Activated T-cell treated with anti-CD3 and anti-CD28 coated beads, Interleukin-2, amount 50 U/mL, for 24 hours (primary cell): ENCODE measurements at regions not wholly inside any gene's neighbourhood (a gene's known extent, or its start where the extent isn't known, plus 50 kb on each side); places are given as distances from the start of the nearest gene placed in this dataset.
A peak's percentile ranks its signal among the peaks of the same experiment; 100 is the strongest.

Source experiments
- DNase-seq: peaks from one replicate; pipeline ENCODE4 v3.0.0-alpha.2; 2020
- H3K27ac Mint-ChIP-seq: 2 replicates; pipeline ENCODE4 v1.8.0; 2020; ENCODE audit warnings: mild to moderate bottlenecking, mixed read lengths
- H3K27me3 Mint-ChIP-seq: 2 replicates; pipeline ENCODE4 v1.8.0; 2020; ENCODE audit warnings: mixed read lengths
- H3K36me3 Mint-ChIP-seq: 2 replicates; pipeline ENCODE4 v1.8.0; 2020; ENCODE audit warnings: low read depth, mixed read lengths
- H3K4me1 Mint-ChIP-seq: 2 replicates; pipeline ENCODE4 v1.8.0; 2020; ENCODE audit warnings: low read depth, mixed read lengths
- H3K4me3 Mint-ChIP-seq: 2 replicates; pipeline ENCODE4 v1.8.0; 2020; ENCODE audit warnings: mild to moderate bottlenecking, moderate library complexity, mixed read lengths
- H3K9me3 Mint-ChIP-seq: 2 replicates; pipeline ENCODE4 v1.8.0; 2020; ENCODE audit warnings: mixed read lengths

DNA sequence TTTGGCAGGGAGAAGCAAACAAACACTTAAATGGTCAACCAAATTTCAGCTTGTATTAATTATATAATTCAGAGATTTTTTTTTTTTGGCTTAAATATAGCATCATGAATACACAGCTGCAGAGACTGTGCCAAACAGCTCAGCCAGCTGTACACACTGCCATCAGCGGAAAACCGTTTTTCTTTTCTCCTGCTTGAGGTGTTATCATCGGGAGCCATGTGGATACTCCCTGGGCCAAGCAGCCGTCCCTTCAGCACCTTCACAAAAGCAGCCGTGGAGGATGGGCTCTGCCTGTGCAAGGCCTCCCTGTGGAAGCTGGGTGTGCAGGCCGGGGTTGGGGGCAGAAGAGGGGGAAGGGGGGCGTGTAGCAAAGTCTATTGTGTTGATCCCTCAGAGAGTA is 85.0 kb downstream of the NUF2 start:
- peaks cover 25% of the 10 kb centered on the region for H3K27me3 Mint-ChIP-seq
- DNase-seq, result no peak
- no peaks in the 10 kb centered on the region for H3K36me3 Mint-ChIP-seq
- no peak overlapping the region for H3K27ac Mint-ChIP-seq
- H3K4me1 Mint-ChIP-seq, result no peaks in the 10 kb centered on the region
- no peaks in the 10 kb centered on the region for H3K9me3 Mint-ChIP-seq
- no peak overlapping the region for H3K4me3 Mint-ChIP-seq

DNA sequence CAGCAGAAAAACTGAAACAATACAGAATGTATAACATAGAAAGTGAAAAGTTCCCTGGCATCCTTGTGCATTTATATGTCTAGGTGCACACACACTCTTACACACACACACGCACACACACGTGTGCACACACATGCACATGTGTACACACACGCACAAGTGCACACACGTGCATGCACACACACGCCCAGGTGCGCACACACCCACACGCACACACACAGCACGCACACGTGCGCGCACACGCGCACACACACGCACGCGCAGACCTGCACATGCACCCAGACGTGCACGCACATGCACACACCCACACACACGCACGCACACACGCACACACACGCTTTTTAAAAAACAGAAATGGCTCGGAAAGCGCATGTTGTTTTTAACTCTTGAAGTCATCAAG is 86.5 kb downstream of the NUF2 start:
- H3K27me3 Mint-ChIP-seq, result peaks cover 22% of the 10 kb centered on the region
- no peaks in the 10 kb centered on the region for H3K9me3 Mint-ChIP-seq
- no peaks in the 10 kb centered on the region for H3K4me1 Mint-ChIP-seq
- no peak for DNase-seq
- H3K36me3 Mint-ChIP-seq, result no peaks in the 10 kb centered on the region
- no peak overlapping the region for H3K4me3 Mint-ChIP-seq
- no peak overlapping the region for H3K27ac Mint-ChIP-seq

DNA sequence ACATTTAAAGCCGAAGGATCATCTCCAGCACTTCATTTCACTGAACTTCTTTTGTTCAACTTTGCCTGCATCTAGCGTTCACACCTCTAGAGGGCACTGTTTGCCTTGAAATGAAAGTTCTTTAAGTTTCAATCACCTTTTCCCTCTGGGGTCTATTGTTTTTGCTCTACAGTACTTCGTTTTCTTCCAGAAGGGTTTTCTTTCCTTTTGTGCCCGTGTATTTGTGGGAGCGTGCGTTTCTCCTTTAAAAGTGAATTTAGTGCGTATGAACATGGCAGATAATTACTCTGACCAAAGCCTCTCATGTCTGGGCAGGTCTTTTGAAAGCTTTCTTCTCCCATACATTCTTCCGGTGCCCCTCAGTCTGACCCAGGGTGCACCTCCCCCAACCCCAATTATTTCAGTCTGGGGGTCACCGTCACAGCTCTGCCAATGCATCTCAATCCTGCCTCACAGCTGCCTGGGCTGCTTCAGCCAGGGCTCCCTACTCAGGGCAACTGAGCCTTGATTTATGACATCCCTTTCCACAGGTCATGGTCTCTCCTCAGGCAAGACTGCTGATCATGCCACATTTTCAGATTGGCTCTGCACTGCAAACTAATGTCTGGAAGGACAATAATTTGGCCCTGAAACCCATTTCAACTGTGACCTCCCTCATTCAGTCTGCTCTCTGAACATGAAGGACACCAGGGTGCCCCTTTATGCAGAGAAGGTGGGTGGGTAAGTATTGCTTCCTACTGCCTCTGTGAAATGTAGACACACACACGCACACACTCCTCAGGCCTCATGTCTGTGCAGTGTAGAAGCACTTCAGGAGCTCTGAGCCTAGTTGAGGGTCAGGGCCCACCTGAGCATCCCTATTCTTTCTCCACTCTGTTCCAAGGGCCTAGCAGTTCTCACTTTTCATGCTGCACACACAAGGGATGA is 88.6 kb downstream of the NUF2 start:
- Mint-ChIP-seq H3K4me1 (no peaks in the 10 kb centered on the region), H3K36me3 (no peaks in the 10 kb centered on the region), H3K27me3 (peaks cover 23% of the 10 kb centered on the region), H3K4me3 (no peak overlapping the region), H3K27ac (no peak overlapping the region), H3K9me3 (no peaks in the 10 kb centered on the region)
- DNase-seq, result peak; percentile 31

DNA sequence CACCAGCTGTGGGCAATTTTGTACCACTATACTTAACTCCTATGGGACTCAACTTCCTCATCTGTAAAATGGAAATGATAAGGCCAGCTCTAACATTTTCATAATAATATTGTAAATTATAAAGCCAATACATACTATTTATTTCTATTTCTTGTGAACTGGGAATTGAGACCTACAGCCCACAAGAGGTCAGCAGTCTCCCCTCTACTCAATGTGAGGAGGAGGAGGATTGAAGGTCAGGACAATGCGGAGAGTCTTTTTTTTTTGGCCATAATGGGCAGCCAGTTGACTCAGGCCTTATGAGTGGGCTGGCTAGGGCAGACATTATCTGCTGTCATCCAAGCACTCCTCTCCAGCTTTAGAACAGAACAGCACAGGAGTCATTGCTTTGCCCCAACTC is 90.5 kb downstream of the NUF2 start:
- Mint-ChIP-seq H3K9me3 (no peaks in the 10 kb centered on the region), H3K4me3 (no peak overlapping the region), H3K4me1 (no peaks in the 10 kb centered on the region), H3K36me3 (no peaks in the 10 kb centered on the region), H3K27ac (no peak overlapping the region), H3K27me3 (peaks cover 30% of the 10 kb centered on the region)
- no peak for DNase-seq

DNA sequence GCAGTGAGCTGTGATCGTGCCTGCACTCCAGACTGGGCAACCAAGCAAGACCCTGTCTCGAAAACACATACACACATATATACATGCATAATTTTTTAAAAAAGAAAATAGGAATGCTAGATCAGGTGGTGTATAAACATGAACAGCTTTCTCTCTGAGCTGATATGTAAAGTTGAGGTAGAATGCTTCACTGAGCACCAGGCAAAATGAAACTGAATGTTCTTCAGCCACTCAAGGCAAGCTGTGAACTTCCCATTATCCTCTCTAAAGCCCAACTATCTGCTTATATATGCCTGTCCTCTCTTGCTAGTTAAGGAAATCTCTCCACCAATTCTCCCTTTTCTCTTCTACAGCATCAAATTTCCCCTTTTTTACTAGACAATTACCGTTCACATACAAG is 93.0 kb downstream of the NUF2 start:
- Mint-ChIP-seq H3K27me3 (peaks cover 25% of the 10 kb centered on the region), H3K4me3 (no peak overlapping the region), H3K4me1 (no peaks in the 10 kb centered on the region), H3K9me3 (no peaks in the 10 kb centered on the region), H3K27ac (no peak overlapping the region), H3K36me3 (no peaks in the 10 kb centered on the region)
- DNase-seq, result no peak

DNA sequence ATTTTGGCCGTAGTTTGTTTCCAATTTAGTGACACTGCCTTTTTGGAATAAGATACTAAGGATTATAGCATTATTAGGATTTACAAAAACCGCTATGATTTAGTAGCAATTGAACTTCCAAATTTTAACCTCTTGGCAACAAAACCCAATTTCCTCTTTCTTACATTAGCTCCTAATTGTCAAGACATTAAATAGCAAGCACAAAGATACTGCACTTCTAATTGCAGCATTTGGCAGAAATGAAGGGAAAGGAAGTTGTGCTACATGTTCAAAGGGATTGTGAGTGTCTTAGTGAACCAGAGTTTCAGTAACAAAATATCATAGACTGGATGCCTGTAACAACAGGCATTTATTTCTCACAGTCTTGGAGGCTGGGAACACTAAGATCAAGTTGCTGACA is 99.9 kb downstream of the NUF2 start:
- no peak for DNase-seq
- H3K27ac Mint-ChIP-seq, result no peak overlapping the region
- no peaks in the 10 kb centered on the region for H3K36me3 Mint-ChIP-seq
- no peaks in the 10 kb centered on the region for H3K9me3 Mint-ChIP-seq
- H3K27me3 Mint-ChIP-seq, result peaks cover 7% of the 10 kb centered on the region
- no peaks in the 10 kb centered on the region for H3K4me1 Mint-ChIP-seq
- no peak overlapping the region for H3K4me3 Mint-ChIP-seq

DNA sequence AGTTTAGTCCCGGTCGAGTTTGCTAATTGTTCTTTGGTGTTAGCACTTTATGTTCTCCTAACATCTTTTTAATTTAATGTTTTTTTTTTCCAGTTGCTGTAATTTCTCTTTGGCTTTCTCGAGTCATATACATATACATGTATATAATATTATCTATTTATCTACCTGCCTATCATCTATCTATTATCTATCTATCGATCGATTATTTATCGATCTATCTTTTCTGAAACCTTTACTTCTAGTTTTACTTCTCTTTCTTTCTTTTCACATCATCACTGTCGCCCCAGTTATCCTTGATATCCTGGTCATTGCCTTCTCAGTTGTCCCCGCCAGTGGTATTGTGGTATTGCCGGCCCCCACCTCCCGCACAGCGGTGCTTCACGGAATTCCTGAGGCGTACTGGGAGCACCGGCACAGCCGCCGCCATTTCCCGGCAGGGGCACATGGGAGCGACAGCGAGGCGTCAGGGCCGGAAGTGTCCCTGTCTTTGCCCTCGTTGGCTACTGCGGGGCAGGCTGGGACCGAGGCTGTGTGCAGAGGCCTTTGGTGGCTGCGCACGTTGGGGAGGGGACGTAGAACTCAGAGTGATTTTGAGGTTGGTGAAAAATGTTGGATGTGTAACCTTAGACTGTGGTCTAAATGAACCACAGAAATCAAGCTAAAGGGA is 101.1 kb downstream of the NUF2 start:
- Mint-ChIP-seq H3K4me1 (no peaks in the 10 kb centered on the region), H3K27me3 (peaks cover 7% of the 10 kb centered on the region), H3K9me3 (no peaks in the 10 kb centered on the region), H3K27ac (no peak overlapping the region), H3K36me3 (no peaks in the 10 kb centered on the region), H3K4me3 (no peak overlapping the region)
- DNase-seq, result no peak

DNA sequence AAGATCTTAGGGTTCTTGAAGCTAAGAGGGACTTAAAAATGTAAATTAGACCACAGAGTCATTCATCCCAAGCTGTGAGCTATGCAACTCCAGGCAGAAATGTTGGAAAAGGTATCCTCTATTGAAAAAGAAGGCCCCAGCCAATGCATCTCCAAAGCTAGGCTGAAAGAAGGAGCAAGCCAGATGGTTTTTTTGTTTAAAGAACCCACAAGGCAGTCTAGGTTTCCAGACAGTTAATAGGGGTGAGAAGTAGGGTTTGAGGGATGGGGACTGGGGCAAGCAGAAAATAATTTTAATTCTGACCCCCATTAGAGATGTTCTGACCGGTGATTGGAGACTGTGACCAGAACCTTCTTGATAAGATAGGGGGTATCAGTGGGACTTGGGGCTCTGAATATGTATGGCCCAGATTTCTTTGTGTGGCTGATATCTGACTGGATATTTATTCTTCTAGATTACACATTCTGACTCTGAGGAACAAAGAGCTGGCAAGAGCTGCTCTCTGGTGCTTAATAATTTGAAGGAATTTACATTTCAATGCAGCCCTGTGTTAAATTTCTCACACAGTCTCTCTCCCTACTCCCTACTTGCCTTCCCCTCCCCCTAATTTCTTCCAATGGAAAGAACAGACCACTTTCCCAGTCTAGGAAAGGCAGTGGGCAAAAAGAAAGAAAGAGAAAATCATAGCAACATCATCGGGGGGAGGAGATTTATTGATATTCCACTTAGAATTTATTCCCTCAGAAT is 104.9 kb downstream of the NUF2 start:
- Mint-ChIP-seq H3K4me3 (no peak overlapping the region), H3K9me3 (peaks cover 3% of the 10 kb centered on the region), H3K27me3 (no peaks in the 10 kb centered on the region), H3K36me3 (no peaks in the 10 kb centered on the region), H3K27ac (no peak overlapping the region), H3K4me1 (no peaks in the 10 kb centered on the region)
- no peak for DNase-seq

- Mint-ChIP-seq H3K27ac (no peak overlapping the region), H3K36me3 (no peaks in the 10 kb centered on the region), H3K9me3 (peaks cover 3% of the 10 kb centered on the region), H3K4me3 (no peak overlapping the region), H3K4me1 (no peaks in the 10 kb centered on the region), H3K27me3 (no peaks in the 10 kb centered on the region)
- no peak for DNase-seq
Measured at GRCh38 chr1:163427279-163427678, 105.5 kb downstream of the NUF2 start.

- Mint-ChIP-seq H3K9me3 (peaks cover 2% of the 10 kb centered on the region), H3K27ac (no peak overlapping the region), H3K36me3 (no peaks in the 10 kb centered on the region), H3K4me1 (no peaks in the 10 kb centered on the region), H3K4me3 (no peak overlapping the region), H3K27me3 (peaks cover 32% of the 10 kb centered on the region)
- DNase-seq, result no peak
Measured at GRCh38 chr1:163436140-163436812, 114.5 kb downstream of the NUF2 start.

GRCh38 chr1:163439471-163439870 is 117.7 kb downstream of the NUF2 start:
- H3K4me3 Mint-ChIP-seq, result no peak overlapping the region
- no peak overlapping the region for H3K27ac Mint-ChIP-seq
- DNase-seq, result no peak
- no peaks in the 10 kb centered on the region for H3K4me1 Mint-ChIP-seq
- H3K9me3 Mint-ChIP-seq, result no peaks in the 10 kb centered on the region
- peaks cover 32% of the 10 kb centered on the region for H3K27me3 Mint-ChIP-seq
- no peaks in the 10 kb centered on the region for H3K36me3 Mint-ChIP-seq

- Mint-ChIP-seq H3K36me3 (no peaks in the 10 kb centered on the region), H3K9me3 (no peaks in the 10 kb centered on the region), H3K4me1 (no peaks in the 10 kb centered on the region), H3K4me3 (no peak overlapping the region), H3K27me3 (peaks cover 32% of the 10 kb centered on the region), H3K27ac (no peak overlapping the region)
- DNase-seq, result no peak
Measured at GRCh38 chr1:163440090-163440489, 118.3 kb downstream of the NUF2 start.

- no peak overlapping the region for H3K27ac Mint-ChIP-seq
- peaks cover 21% of the 10 kb centered on the region for H3K27me3 Mint-ChIP-seq
Measured at GRCh38 chr1:163442231-163442879, 120.6 kb downstream of the NUF2 start.

GRCh38 chr1:163442895-163443294 is 121.1 kb downstream of the NUF2 start:
- Mint-ChIP-seq H3K36me3 (no peaks in the 10 kb centered on the region), H3K4me3 (no peak overlapping the region), H3K27me3 (peaks cover 21% of the 10 kb centered on the region)

More at GRCh38 chr1:163442231-163442879, 120.6 kb downstream of the NUF2 start:
- H3K9me3 Mint-ChIP-seq, result no peaks in the 10 kb centered on the region
- no peak overlapping the region for H3K4me3 Mint-ChIP-seq
- DNase-seq, result no peak
- H3K4me1 Mint-ChIP-seq, result no peaks in the 10 kb centered on the region
- H3K36me3 Mint-ChIP-seq, result no peaks in the 10 kb centered on the region

More at GRCh38 chr1:163442895-163443294, 121.1 kb downstream of the NUF2 start:
- no peak overlapping the region for H3K27ac Mint-ChIP-seq
- no peaks in the 10 kb centered on the region for H3K4me1 Mint-ChIP-seq
- no peaks in the 10 kb centered on the region for H3K9me3 Mint-ChIP-seq
- DNase-seq, result no peak
